NB4 (cell line): ENCODE measurements at regions not wholly inside any gene's neighbourhood (a gene's known extent, or its start where the extent isn't known, plus 50 kb on each side); places are given as distances from the start of the nearest gene placed in this dataset.

ENCODE experiments used
- CTCF ChIP-seq: IDR thresholded peaks from one replicate; pipeline ENCODE4 v1.5.1; 2012; ENCODE audit warnings: low read depth, low read length
- MAX ChIP-seq: IDR thresholded peaks from 2 replicates; pipeline ENCODE4 v1.6.1; 2011; ENCODE audit warnings: low read depth, low read length

- TF ChIP-seq MAX (no peak), CTCF (no peak)
These were observed 1183.1 kb upstream of the PCDH20 start for GRCh38 chr13:62598708-62599107.
